G401.6 (cell line): ENCODE measurements at regions not wholly inside any gene's neighbourhood (a gene's known extent, or its start where the extent isn't known, plus 50 kb on each side); places are given as distances from the start of the nearest gene placed in this dataset.
"Not testable (repeated sequence)": the region's sequence is repeated elsewhere in the genome, so short reads cannot be mapped to it uniquely, and the experiment has no call there.

Source experiments
- FAIRE-seq: peaks from 2 replicates; lab custom pipeline; 2012; peaks lifted over from hg19 to GRCh38; lab: Jason Lieb, UNC

DNA sequence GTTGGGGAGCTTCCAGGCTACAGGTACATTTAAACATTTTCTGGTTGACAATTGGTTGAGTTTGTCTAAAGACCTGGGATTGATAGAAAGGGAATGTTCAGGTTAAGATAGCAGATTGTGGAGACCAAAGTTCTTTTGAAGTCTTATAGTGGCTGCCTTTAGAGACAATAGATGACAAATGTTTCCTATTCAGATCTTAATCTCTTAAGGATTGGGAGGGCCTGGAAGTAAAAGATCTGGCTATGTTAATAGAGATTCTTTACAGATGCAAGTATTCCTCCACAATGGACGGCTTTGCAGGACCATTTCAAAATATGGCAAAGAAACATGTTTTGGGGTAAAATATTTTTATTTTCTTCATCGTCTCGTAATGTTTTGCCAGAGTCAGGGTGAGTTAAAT, 128.7 kb upstream of the TSC22D1 start:
- not testable (repeated sequence) for FAIRE-seq

GRCh38 chr13:44703371-44703770, 127.2 kb upstream of the TSC22D1 start:
- FAIRE-seq: no peak

DNA sequence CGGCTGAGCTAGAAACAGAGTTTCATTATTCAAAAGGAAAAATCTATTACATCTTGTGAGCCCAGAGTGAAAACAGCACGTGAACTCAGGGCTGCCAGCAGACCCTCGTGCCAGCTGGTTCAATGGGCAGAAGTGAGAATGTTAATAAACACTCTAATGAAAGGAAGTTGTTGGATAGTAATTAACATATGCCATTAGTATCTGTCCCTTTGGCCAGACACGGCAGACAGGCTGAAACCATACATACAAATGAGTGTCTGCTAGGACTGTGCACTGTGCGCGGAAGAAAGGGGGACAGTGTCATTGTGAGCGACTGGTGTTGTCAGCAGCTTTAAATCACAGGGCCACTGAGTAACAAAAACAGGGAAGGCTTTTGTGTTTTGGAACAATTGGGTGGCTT, 121.9 kb upstream of the TSC22D1 start:
- no peak for FAIRE-seq

DNA sequence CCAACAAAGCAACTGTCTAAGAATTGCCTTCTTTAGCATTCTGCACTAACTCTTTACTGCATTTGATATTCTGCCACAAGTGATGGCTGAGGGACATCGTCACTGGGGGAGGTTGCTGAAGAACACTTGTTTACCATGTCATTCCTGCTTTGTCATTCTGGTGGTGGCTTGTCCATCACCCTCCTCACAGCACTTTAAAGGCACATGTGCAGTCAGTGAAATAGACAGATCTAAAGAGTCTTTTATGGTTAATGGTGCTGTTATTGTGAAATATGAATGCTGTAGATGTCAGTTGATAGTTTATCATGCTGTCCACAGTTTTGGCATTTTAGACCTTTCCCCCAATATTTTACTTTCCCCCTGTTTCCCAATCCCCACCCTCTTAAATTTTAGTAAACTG, 120.9 kb upstream of the TSC22D1 start:
- no peak for FAIRE-seq

- no peak for FAIRE-seq
Measured at GRCh38 chr13:44695520-44695919, 119.4 kb upstream of the TSC22D1 start.

- no peak for FAIRE-seq
Measured at GRCh38 chr13:44694842-44695241, 118.7 kb upstream of the TSC22D1 start.

- no peak for FAIRE-seq
Measured at GRCh38 chr13:44694291-44694690, 118.2 kb upstream of the TSC22D1 start.

- FAIRE-seq: no peak
Measured at GRCh38 chr13:44693156-44693764, 117.1 kb upstream of the TSC22D1 start.

DNA sequence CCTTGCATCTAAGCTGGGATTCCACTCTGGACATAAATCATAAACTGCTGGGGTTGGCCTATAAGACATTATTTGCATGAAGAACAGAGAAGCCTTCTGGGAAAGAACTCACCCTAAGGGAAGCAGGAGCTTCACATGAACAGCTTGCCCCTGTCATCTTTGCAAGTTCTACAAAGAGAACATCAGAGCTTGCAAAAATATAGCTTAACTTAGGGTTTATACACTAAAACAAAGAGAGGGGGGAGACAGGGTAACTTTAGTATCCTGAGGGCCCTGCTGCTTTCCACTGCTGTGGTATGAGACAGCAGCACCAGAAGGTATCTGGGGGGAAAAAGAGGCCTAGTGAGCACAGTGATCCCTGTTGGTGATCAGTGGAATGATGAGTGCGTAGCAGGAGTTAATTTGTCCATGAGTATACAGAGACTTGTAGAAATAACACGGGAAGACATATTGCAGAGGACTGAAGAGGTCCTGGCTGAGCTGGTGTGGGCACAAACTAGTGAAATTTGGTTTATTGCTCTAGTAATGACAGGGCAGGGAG, 116.1 kb upstream of the TSC22D1 start:
- FAIRE-seq: no peak

DNA sequence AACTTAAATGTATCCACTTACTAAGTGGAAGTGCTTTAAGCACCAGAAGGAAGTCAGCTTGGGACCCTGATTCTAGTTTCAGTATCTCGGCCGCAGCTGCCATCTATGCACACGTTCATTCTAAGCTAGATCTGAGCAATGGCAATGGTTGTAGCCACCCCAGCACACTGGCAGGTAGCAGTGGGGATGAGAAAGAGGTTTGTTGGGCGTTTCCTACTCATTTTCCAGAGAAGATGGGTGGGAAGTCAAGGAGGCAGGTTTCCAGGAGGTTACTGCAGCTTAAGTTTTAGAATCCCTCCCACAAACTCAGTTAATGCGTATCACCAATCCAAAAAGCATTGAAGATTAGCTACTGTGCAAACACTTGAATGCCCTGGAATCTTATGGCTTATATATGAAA, 114.2 kb upstream of the TSC22D1 start:
- FAIRE-seq: no peak

- FAIRE-seq: no peak
Measured at GRCh38 chr13:44688652-44689051, 112.5 kb upstream of the TSC22D1 start.

GRCh38 chr13:44686531-44686934, 110.4 kb upstream of the TSC22D1 start:
- FAIRE-seq: no peak

DNA sequence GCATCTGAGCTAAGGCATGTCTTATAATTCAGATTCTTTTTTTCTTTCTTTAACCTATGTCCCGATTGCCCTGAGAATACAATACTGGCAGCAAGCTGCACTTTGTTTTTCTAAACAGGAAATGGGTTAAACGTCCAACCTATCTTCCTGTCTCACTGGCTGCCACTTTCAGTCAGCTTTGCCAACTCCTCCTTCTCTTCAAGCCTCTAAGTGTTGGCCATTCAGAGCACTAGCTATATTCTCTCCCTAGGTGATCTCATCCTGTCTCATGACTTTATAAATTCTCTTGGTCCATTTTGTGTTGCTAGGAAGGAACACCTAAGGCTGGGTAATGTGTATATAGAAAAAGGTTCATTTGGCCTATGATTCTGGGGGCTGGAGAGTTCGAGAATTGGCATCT, 109.5 kb upstream of the TSC22D1 start:
- FAIRE-seq: no peak

DNA sequence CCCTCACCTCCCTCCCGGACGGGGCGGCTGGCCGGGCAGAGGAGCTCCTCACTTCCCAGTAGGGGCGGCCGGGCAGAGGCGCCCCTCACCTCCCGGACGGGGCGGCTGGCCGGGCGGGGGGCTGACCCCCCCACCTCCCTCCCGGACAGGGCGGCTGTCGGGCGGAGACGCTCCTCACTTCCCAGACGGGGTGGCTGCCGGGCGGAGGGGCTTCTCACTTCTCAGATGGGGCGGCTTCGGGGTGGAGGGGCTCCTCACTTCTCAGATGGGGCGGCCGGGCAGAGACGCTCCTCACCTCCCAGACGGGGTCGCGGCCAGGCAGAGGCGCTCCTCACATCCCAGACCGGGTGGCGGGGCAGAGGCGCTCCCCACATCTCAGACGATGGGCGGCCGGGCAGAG, 106.3 kb upstream of the TSC22D1 start:
- not testable (repeated sequence) for FAIRE-seq

DNA sequence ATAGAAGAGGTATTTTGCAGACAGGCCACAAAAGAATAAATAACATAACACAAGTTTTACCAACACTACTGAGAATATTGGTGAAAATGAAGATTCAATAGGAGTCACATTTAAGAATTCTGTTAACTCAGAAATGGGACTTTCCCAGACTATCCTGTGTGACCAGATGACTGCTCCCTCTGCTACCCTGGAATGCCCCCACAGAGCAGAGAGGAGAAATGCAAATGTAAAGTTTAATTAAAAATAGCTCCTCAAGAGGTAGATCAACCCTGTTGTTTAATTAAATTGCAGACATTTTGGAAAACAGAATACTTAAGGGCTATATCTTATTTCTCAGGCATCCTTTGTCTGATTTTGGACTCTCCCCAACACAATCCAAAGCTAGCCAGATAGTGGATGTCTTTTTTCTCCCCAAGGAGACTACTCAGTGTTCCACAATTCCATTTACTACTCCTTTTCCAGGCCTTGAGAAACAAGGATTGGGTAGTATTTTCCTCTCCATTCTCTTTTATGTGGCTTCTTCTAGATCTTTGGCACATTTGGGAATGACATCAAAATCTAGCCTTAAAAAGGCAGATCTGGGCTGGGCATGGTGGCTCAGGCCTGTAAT, 104.7 kb upstream of the TSC22D1 start:
- no peak for FAIRE-seq

DNA sequence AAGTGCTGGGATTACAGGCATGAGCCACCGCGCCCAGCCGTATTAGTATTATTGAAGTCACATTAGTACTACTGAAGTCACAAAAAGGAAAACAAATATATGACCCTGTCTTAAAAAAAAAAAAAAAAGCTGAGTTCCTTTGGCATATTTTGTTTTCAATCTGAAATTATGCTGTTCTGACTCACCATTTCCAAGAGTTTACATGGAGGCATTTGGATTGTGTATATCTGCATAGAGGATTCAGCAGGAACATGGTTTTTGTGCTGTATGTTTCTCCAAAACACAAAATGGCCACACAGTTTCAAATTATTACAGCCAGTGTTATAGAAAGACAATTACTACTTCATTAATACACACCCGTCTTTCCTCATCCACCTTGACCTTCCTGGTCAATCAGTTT, 103.5 kb upstream of the TSC22D1 start:
- FAIRE-seq: no peak

DNA sequence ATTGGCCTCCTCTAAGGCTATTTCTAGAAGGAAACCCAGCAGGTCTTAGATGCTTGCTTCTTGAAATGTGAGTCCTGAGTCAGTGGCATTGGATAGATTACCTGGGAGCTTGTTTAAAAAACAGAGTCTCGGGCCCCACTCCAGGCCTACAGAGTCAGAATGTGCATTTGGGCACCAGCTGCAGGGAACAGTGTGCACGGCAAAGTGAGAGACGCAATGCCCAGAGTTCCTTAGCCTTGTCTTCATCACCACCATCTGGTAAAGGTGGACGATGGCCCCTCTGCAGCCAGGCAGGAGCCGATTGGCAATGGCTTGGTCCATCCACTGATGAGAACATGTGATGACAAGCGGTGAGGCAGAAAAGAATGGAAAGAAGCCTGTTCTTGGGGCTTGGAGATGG, 102.1 kb upstream of the TSC22D1 start:
- FAIRE-seq: no peak

- no peak for FAIRE-seq
Measured at GRCh38 chr13:44676534-44676933, 100.4 kb upstream of the TSC22D1 start.

DNA sequence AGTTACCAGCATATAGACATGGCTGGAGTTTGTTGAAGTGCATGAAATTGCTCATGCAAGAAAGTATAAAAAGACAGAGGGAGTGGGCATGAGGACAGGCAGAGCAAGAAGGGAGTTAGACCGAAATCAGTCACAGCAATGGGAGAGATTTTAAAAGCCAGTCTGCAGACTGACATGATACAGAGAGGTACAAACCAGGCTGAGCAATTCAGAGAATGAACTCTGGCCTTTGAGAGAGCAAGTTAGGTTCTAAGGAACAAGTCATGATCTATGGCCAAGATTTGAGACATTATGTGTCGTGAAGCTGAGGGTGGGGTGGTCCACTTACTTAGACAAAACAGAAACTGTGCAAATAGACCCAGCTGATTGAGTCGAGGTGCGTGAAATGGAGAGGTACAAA, 93.4 kb upstream of the TSC22D1 start:
- FAIRE-seq: no peak

DNA sequence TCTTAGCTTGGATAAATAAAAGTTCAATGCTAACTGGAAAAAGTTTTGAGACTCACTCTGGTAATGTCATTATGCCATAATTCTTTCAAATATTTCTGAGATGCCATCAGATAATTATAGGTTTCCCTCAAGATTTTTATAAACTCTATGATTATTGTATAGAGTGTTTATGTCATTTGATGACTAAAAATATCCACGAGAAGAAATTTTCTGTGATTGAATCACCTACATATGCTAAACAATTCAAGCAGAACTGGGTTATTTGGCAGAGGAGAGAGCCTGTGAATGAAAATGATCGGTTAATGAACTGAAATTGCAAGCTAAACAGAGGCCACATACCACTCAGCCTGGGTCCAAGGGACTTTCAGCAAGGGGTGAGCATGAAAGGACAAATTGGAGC, 92.6 kb upstream of the TSC22D1 start:
- FAIRE-seq: no peak

DNA sequence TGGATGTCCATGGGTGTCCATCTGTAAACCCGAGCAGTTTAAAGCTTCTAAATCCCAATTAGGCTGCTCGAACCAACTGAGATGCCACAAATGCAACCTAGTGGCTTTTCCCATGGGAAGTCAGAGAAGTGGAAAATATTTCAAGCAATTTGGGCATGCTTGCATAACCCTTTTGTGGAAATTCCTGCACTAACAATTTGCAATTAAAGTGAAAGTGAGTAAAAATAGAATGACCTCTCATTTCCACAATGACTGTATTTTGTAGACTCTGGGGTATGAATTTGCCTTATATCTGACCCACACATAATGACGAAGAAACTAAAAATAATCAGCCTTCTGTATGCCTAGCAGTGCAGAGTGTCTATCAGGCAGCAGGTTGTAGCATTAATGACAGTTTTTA, 91.8 kb upstream of the TSC22D1 start:
- FAIRE-seq: no peak

- not testable (repeated sequence) for FAIRE-seq
Measured at GRCh38 chr13:44666538-44666937, 90.4 kb upstream of the TSC22D1 start.

DNA sequence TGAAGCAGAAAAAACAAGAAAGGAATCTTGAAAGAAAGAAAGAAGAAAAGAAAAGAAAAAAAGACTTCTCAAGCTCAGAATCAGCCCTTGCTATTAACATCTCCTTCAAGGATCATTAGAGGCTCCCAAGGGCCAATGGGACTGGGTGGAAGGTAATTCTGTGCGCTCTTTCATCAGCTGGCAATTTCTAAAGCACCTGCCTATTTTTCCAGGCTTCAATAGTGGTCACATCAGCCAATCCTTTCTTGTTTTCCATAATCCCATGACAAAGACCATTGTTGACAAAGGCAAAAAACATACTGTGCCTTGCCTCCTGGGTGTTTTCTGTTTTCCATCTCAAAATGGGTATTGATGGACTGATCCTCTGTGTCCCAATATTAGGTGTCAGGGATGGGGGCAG, 88.2 kb upstream of the TSC22D1 start:
- no peak for FAIRE-seq

DNA sequence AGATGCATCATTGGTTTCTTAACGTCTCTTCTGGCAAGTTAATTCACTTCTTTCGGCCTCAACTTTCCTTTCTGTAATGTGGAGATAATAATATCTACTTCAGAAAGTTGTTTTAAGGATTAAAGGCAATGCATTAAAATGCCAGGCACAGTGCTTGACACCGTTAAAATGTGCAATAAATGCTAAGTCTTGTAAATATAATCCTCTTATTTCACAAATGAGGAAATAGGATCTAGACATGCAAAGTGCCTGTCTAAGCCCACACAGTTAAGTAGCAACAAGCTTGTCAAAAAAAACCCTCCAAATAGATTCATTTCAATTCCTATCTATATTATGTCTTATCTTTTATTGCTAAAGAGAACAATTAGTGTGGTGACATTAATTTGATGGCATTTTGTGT, 86.4 kb upstream of the TSC22D1 start:
- no peak for FAIRE-seq
